ENCODE measurements at regions not wholly inside any gene's neighbourhood (a gene's known extent, or its start where the extent isn't known, plus 50 kb on each side); places are given as distances from the start of the nearest gene placed in this dataset.

DNA sequence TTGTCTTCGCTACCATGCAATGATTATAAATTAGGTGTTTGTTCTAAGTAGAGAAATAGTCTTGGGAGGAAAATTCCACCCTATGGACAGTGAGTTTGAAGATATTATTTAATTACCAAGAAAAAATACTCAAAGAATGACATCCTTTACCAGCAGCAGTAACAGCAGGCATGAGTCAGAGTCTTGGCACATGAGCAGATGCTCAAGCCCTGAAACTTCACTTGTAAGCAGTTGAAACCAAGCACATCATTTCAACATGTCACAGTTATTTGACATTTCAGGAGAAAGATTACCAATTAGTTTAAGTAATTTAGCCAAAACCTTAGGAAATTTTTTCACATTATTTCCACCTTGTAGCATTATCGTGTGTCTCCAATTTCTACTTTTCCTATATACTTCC is 99.2 kb downstream of the C12orf50 start:
- TF ChIP-seq, protein P1, sequence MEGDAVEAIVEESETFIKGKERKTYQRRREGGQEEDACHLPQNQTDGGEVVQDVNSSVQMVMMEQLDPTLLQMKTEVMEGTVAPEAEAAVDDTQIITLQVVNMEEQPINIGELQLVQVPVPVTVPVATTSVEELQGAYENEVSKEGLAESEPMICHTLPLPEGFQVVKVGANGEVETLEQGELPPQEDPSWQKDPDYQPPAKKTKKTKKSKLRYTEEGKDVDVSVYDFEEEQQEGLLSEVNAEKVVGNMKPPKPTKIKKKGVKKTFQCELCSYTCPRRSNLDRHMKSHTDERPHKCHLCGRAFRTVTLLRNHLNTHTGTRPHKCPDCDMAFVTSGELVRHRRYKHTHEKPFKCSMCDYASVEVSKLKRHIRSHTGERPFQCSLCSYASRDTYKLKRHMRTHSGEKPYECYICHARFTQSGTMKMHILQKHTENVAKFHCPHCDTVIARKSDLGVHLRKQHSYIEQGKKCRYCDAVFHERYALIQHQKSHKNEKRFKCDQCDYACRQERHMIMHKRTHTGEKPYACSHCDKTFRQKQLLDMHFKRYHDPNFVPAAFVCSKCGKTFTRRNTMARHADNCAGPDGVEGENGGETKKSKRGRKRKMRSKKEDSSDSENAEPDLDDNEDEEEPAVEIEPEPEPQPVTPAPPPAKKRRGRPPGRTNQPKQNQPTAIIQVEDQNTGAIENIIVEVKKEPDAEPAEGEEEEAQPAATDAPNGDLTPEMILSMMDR (IDR thresholded peaks at IDR 0.05; ENCODE audit: low read depth, low read length, missing control alignments): no peak
- no peak overlapping the region for H3K4me3 ChIP-seq (replicated peaks; ENCODE audit: low read depth, low read length)
- DNase-seq (ENCODE audit: extremely low read depth, low read depth): no peak

DNA sequence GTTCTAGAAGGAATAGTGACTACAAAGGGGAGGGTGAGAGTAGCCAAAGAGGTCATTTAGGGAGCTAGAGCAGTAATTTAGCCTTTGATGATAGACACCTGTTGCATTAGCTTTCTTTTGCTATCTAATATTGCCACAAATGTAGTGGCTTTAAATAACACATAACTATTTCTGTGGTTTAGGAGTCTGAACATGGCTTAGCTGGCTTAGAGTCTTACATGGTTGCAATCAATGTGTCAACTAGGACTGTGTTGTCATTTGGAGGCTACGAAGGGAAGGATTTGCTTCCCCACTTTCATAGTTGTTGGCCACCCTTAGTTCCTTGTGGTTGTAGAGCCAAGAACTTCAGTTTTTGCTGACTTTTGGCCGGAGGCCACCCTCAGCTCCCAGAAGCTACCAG is 99.9 kb downstream of the C12orf50 start:
- no peak overlapping the region for H3K4me3 ChIP-seq (replicated peaks; ENCODE audit: low read depth, low read length)
- no peak for DNase-seq (ENCODE audit: extremely low read depth, low read depth)
- TF ChIP-seq, protein P1 (IDR thresholded peaks at IDR 0.05; ENCODE audit: low read depth, low read length, missing control alignments): no peak

DNA sequence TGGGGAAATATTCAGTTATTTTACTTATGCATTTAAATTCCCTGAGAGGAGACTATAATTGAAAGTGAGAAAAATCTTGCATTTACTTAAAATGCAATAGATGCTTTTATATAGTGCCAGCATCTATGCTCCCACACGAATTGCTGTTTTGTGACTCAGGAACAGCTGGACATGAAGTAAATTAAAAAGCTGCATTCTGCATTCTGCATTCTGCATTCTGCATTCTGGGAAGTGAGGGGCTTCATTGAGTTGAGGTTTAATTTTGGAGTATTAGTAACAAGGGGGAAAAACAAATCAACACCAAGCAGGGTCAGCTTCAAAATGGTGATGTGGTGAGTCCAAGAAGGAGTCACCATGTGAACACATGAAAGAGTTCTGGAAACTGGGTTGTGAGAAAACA is 101.2 kb downstream of the C12orf50 start:
- TF ChIP-seq, protein P1 (IDR thresholded peaks at IDR 0.05; ENCODE audit: low read depth, low read length, missing control alignments): no peak
- no peak overlapping the region for H3K4me3 ChIP-seq (replicated peaks; ENCODE audit: low read depth, low read length)
- no peak for DNase-seq (ENCODE audit: extremely low read depth, low read depth)

DNA sequence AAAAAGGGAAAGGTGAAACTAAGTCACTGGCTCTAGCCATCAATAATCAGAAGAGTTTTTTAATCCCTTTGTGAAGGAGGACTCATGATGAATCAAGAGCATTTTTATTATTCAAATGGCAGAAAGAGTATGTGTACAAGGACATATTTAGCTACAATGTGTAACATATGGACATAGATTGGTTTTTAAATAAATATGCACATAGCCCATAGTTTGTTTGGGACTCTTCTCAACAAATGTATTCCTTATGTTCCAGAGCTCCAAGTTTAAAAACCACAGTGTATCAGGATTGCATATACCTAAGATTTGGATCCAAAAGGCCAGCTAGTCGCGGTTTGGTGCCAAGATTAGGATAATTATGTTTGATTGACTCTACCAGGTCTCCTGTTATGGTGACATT is 104.2 kb downstream of the C12orf50 start:
- DNase-seq (ENCODE audit: extremely low read depth, low read depth): no peak
- TF ChIP-seq, protein P1 (IDR thresholded peaks at IDR 0.05; ENCODE audit: low read depth, low read length, missing control alignments): no peak
- no peak overlapping the region for H3K4me3 ChIP-seq (replicated peaks; ENCODE audit: low read depth, low read length)

DNA sequence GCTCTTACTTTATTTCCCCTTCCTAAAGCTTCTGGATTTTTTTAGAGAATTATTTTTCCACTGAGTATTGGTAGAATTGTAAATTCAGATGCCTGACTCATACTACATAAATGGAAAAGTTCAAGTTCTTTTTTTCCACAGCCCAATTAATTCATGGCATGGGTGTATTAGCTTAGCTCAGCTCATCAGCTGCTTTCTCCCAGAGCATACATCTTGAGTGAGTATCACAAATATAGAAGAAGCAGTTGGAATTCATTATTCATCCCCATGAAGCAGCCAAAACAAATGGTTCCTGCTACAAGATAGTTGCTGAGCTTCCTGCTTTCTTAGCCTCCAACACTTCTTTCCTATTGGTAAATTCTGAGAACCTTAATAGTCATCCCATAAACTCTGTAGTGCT is 105.1 kb downstream of the C12orf50 start:
- TF ChIP-seq, protein P1 (IDR thresholded peaks at IDR 0.05; ENCODE audit: low read depth, low read length, missing control alignments): no peak
- no peak overlapping the region for H3K4me3 ChIP-seq (replicated peaks; ENCODE audit: low read depth, low read length)
- DNase-seq (ENCODE audit: extremely low read depth, low read depth): no peak

DNA sequence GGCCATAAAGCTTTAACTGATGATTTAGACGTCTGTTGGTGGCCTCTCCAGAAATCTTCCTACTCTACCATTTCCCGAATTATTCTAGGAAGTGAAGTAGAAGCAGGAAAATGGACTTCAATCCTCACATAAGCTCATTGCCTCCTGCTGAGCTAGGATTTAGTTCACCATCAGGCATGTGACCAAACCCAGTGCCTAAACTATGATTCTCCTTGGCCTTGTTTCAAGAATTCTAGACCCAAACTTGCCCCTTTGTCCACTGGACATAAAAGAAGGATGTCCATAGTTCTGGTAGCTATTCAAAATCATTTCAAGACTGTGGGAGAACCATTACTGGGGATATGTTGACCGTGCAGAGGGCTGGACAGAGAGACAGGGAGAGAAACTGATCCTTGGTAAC is 105.8 kb downstream of the C12orf50 start:
- no peak overlapping the region for H3K4me3 ChIP-seq (replicated peaks; ENCODE audit: low read depth, low read length)
- no peak for DNase-seq (ENCODE audit: extremely low read depth, low read depth)
- TF ChIP-seq, protein P1 (IDR thresholded peaks at IDR 0.05; ENCODE audit: low read depth, low read length, missing control alignments): no peak

DNA sequence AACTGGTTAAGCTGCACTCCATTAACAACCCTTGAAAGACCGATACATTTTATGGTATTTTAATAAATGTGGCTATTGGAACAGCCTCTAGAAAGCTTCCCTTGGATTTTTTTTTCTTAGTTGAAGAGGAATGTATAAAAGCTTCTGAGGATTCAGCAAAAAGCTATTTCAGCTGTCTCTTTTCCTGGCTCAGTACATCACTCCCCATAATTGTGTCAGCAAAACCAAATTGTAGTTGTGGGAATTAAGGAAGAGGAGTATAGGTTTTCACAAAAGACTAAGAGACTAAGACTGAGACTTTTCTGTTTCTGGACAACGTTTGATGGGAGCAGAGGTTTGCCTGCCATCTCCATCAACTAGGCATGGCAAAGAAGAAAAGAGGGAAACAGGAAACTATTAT is 106.5 kb downstream of the C12orf50 start:
- TF ChIP-seq, protein P1 (IDR thresholded peaks at IDR 0.05; ENCODE audit: low read depth, low read length, missing control alignments): no peak
- no peak for DNase-seq (ENCODE audit: extremely low read depth, low read depth)
- H3K4me3 ChIP-seq (replicated peaks; ENCODE audit: low read depth, low read length): no peak overlapping the region

Data from HFF-Myc (cell line).